Effector memory CD4-positive, alpha-beta T cell (primary cell): ENCODE measurements at regions not wholly inside any gene's neighbourhood (a gene's known extent, or its start where the extent isn't known, plus 50 kb on each side); places are given as distances from the start of the nearest gene placed in this dataset.

ENCODE experiments used
- DNase-seq, 3 donors: peaks; one replicate each; pipeline ENCODE4 v3.0.0-alpha.2; 2020
- H3K27ac ChIP-seq: 2 replicates; pipeline ENCODE4 v1.7.0; 2013; ENCODE audit warnings: mild to moderate bottlenecking, low read length, moderate library complexity; ENCODE audit not compliant: insufficient read depth, poor library complexity, severe bottlenecking
- H3K27me3 ChIP-seq: replicated peaks from 2 replicates; pipeline ENCODE4 v1.7.0; 2013; ENCODE audit warnings: mild to moderate bottlenecking, low read length; ENCODE audit not compliant: insufficient read depth, control insufficient read depth, poor library complexity, severe bottlenecking
- H3K36me3 ChIP-seq: 2 replicates; pipeline ENCODE4 v1.7.0; 2013; ENCODE audit warnings: mild to moderate bottlenecking, low read length, moderate library complexity; ENCODE audit not compliant: control insufficient read depth, insufficient read depth
- H3K4me1 ChIP-seq: 2 replicates; pipeline ENCODE4 v1.7.0; 2013; ENCODE audit warnings: low read length, mild to moderate bottlenecking; ENCODE audit not compliant: control insufficient read depth, insufficient read depth, poor library complexity, severe bottlenecking
- H3K4me3 ChIP-seq: 2 replicates; pipeline ENCODE4 v1.7.0; 2013; ENCODE audit warnings: low read length, low read depth, mild to moderate bottlenecking; ENCODE audit not compliant: insufficient read depth, poor library complexity, severe bottlenecking
- H3K9me3 ChIP-seq: 2 replicates; pipeline ENCODE4 v1.7.0; 2013; ENCODE audit warnings: mild to moderate bottlenecking, low read length, moderate library complexity; ENCODE audit not compliant: control insufficient read depth

- no peaks in the 10 kb centered on the region for H3K9me3 ChIP-seq
- H3K4me3 ChIP-seq: no peak overlapping the region
- no peak overlapping the region for H3K27ac ChIP-seq
- no peaks in the 10 kb centered on the region for H3K27me3 ChIP-seq
- DNase-seq: no peak
- H3K4me1 ChIP-seq: no peaks in the 10 kb centered on the region
- H3K36me3 ChIP-seq: no peaks in the 10 kb centered on the region
These were observed 334.8 kb upstream of the ZNF462 start for GRCh38 chr9:106528158-106528557.

- no peak overlapping the region for H3K4me3 ChIP-seq
- no peak for DNase-seq
- no peaks in the 10 kb centered on the region for H3K4me1 ChIP-seq
- H3K27ac ChIP-seq: no peak overlapping the region
- no peaks in the 10 kb centered on the region for H3K9me3 ChIP-seq
- no peaks in the 10 kb centered on the region for H3K27me3 ChIP-seq
- H3K36me3 ChIP-seq: no peaks in the 10 kb centered on the region
These were observed 333.4 kb upstream of the ZNF462 start for GRCh38 chr9:106529616-106530015.

- Histone ChIP-seq H3K36me3 (no peaks in the 10 kb centered on the region), H3K27me3 (no peaks in the 10 kb centered on the region), H3K4me3 (no peak overlapping the region), H3K4me1 (no peaks in the 10 kb centered on the region), H3K27ac (no peak overlapping the region), H3K9me3 (no peaks in the 10 kb centered on the region)
- DNase-seq: no peak
These were observed 331.5 kb upstream of the ZNF462 start for GRCh38 chr9:106531491-106531890.

GRCh38 chr9:106532306-106533015 lies 330.5 kb upstream of the ZNF462 start:
- DNase-seq: no peak
- no peaks in the 10 kb centered on the region for H3K36me3 ChIP-seq
- no peak overlapping the region for H3K27ac ChIP-seq
- no peaks in the 10 kb centered on the region for H3K4me1 ChIP-seq
- no peaks in the 10 kb centered on the region for H3K27me3 ChIP-seq
- no peak overlapping the region for H3K4me3 ChIP-seq
- no peaks in the 10 kb centered on the region for H3K9me3 ChIP-seq

- Histone ChIP-seq H3K27me3 (no peaks in the 10 kb centered on the region), H3K9me3 (no peaks in the 10 kb centered on the region), H3K4me3 (no peak overlapping the region), H3K27ac (no peak overlapping the region), H3K36me3 (no peaks in the 10 kb centered on the region), H3K4me1 (no peaks in the 10 kb centered on the region)
- no peak for DNase-seq
These were observed 328.2 kb upstream of the ZNF462 start for GRCh38 chr9:106534800-106535199.

- H3K4me1 ChIP-seq: no peaks in the 10 kb centered on the region
- H3K4me3 ChIP-seq: no peak overlapping the region
- H3K9me3 ChIP-seq: no peaks in the 10 kb centered on the region
- no peak for DNase-seq
- no peaks in the 10 kb centered on the region for H3K27me3 ChIP-seq
- no peak overlapping the region for H3K27ac ChIP-seq
- no peaks in the 10 kb centered on the region for H3K36me3 ChIP-seq
These were observed 327.5 kb upstream of the ZNF462 start for GRCh38 chr9:106535439-106535838.

- Histone ChIP-seq H3K4me3 (no peak overlapping the region), H3K27ac (no peak overlapping the region), H3K36me3 (no peaks in the 10 kb centered on the region), H3K27me3 (no peaks in the 10 kb centered on the region), H3K4me1 (no peaks in the 10 kb centered on the region), H3K9me3 (no peaks in the 10 kb centered on the region)
- no peak for DNase-seq
These were observed 304.8 kb upstream of the ZNF462 start for GRCh38 chr9:106557996-106558667.

- Histone ChIP-seq H3K4me1 (no peaks in the 10 kb centered on the region), H3K27me3 (no peaks in the 10 kb centered on the region), H3K36me3 (no peaks in the 10 kb centered on the region), H3K9me3 (no peaks in the 10 kb centered on the region), H3K4me3 (no peak overlapping the region), H3K27ac (no peak overlapping the region)
- no peak for DNase-seq
These were observed 302.4 kb upstream of the ZNF462 start for GRCh38 chr9:106560540-106560939.

GRCh38 chr9:106575823-106576222 lies 287.1 kb upstream of the ZNF462 start:
- H3K9me3 ChIP-seq: peaks cover 5% of the 10 kb centered on the region
- H3K36me3 ChIP-seq: no peaks in the 10 kb centered on the region
- H3K27me3 ChIP-seq: no peaks in the 10 kb centered on the region
- H3K4me3 ChIP-seq: no peak overlapping the region
- no peak for DNase-seq
- no peaks in the 10 kb centered on the region for H3K4me1 ChIP-seq
- no peak overlapping the region for H3K27ac ChIP-seq

GRCh38 chr9:106576232-106576760 lies 286.7 kb upstream of the ZNF462 start:
- no peak for DNase-seq
- no peaks in the 10 kb centered on the region for H3K27me3 ChIP-seq
- no peaks in the 10 kb centered on the region for H3K4me1 ChIP-seq
- H3K27ac ChIP-seq: no peak overlapping the region
- H3K9me3 ChIP-seq: peaks cover 5% of the 10 kb centered on the region
- H3K4me3 ChIP-seq: no peak overlapping the region
- no peaks in the 10 kb centered on the region for H3K36me3 ChIP-seq
